ENCODE measurements at regions not wholly inside any gene's neighbourhood (a gene's known extent, or its start where the extent isn't known, plus 50 kb on each side); places are given as distances from the start of the nearest gene placed in this dataset.
A peak's percentile ranks its signal among the peaks of the same experiment; 100 is the strongest.

GRCh38 chr4:55175779-55176231 lies 50.4 kb upstream of the KDR start:
- peak; percentile 82 for DNase-seq (ENCODE audit: low spot score)

DNA sequence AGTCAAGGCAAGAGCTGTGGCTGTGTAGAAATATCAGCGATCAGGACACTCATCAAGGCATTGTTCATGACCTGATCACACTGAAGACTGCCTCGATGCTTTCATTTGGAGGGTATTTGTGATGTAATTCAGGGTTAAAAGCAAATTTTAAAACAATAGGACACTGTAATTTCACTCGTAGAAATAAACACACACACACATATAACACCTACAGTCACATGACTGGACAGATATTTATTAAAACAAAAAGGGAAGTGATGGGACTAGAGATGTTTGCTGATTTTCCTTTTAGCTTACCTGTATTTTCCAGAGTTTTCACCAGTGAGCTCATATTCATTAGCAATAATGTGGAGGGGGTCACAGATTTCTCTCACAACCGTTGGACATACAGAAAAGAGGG lies 51.1 kb upstream of the KDR start:
- no peak for DNase-seq (ENCODE audit: low spot score)

- no peak for DNase-seq (ENCODE audit: low spot score)
These were observed 52.1 kb upstream of the KDR start for GRCh38 chr4:55177461-55177860.

DNA sequence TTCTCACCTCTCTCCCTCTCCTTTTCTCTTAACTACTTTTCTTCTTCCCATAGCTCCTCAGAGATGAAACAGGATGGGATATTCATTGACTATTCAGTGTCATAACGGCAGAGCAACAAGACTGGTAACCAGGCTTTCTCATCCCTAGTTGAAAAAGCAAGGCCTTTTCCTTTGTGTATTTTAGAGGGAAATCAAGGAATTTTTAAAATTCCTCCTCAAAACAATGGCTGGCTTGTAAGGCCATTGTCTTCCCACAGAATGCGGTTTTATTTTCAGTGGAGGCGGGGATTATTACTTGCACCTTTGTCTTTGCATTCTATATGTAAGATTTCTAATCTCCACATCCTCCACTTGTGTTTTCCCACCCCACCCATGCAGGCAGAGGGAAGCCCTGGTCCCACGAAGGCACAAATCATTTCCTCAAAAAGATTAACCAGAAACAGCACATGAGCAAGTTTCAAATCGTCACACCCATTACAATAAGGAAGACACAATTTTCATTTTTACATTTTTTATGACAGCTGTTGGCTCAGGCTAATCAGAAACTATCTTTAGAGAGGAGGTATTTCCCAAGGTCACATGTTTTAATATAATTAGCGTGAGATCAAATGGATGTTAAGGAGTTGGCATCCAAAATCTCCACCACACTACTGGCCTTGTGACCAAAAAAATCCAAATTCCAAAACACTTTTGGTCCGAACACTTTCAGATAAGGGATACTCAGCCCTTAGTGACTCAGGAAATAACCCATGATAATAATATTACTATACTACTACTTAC lies 53.0 kb upstream of the KDR start:
- no peak for DNase-seq (ENCODE audit: low spot score)

DNA sequence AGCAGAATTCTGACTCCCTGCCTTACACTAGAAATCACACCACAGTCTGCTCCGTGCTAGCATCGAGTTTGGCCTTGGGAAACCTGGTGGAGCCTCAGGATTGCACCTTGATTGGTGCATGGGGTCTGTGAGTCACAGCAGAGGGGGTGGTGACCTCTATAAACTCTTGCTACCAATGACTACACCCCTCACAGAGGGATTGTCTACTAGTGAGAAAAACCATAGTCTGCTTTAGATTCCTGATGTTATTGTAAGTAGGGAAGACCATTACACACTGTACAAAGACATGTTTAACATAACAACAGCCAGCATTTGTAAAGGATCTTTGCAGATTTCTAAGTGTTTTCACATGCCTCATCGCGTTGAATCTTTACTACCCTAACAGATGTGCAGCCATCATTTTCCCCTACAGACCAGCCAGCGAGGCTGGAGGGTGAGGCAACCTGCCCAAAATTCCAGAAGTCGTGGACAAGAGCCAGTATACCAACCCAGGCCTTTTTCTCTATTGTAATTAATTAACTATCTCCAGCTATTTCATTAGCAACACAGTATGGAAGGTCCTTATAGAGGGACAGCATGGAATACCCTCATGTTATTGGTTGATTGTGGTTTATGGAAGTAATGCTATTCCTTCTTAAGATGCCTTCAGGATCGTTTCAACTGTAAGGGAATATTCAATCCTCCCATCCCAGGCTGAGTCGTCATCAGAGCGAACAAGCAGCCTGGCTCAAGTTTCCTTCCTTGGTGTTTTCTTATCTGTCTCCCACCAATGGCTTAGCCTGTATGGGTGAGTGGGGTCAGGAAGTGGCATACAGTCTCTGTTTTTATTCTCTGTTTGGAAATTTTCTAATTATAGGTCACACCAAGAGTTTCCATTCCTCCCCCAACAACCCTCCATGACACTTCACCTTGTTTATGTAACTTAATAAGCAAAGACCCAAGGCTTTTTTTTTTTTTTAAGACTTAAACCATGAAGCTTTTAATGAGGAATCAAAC lies 55.9 kb upstream of the KDR start:
- DNase-seq (ENCODE audit: low spot score): no peak

DNA sequence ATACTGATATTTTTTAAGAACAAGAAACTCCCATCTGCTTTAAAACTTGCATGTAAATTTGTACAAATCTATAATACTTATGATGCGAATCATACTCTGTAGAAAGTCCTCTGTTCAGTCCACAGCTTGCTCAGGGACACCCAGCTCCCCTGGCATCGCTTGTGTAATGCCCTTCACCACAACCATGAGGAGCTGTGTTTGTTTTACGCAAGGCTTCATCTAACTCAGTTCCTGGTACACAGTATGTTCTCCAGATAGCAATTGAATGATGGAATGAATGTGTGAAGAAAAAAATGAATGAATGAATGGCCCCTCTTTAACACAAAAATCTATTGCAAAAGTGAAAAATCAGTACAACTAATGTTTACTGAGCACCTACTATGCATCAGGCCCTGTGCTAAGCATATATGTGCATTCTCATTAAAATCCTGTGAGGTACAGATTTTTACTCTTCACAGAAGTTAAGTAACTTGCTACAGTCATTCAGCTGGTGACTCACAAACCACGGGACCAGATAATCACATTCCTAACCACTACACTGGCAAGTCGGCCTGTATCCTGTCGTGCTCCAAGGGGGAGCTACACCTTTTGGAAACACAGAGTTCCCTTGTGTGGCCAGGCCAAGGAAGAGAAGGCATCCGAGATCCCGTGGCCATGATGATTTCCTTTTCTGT lies 58.7 kb upstream of the KDR start:
- DNase-seq (ENCODE audit: low spot score): peak; percentile 83

- peak; percentile 29 for DNase-seq (ENCODE audit: low spot score)
These were observed 59.5 kb upstream of the KDR start for GRCh38 chr4:55184600-55185523.

- DNase-seq (ENCODE audit: low spot score): no peak
These were observed 60.7 kb upstream of the KDR start for GRCh38 chr4:55186123-55186522.

DNA sequence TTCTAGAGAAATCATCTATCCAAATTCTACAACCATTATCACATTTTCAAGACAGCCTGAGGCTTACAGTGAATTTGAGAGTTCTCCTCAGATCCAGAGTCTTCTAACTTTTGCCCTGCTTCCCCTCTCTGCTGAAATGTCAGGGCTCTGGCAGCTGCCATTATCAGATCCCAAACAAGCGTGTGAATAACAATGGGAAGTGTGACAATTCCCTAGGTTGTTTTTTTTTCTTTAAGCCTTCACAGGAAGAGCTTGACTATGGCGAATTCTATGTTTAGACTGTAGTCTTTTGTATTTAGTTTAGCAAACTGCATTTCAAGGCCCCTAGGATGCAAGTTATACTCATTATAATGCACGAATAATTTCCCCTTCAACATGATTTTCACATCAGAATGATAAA lies 61.3 kb upstream of the KDR start:
- no peak for DNase-seq (ENCODE audit: low spot score)

DNA sequence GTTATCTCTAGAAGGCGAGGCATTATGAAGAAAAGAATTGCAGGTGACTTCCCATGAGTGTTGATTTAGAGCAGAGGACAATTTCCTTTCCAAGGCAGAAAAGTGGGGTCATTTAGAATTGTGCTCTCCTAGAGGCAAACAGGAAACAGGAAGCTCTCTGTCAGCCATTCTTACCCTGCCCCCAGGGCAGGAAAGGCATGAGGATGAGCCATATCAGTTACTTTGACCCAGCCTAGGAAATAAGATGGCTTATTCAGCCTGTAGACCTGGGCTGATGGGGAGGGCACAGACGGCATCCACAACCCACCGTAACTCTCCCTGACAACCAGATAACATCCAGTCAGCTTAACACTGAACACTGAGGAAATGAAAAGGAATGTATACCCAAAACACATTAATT lies 88.8 kb upstream of the KDR start:
- no peak for DNase-seq (ENCODE audit: low spot score)

GRCh38 chr4:55215087-55215486 lies 89.7 kb upstream of the KDR start:
- DNase-seq (ENCODE audit: low spot score): no peak

GRCh38 chr4:55216863-55217635 lies 91.7 kb upstream of the KDR start:
- peak; percentile 30 for DNase-seq (ENCODE audit: low spot score)

DNA sequence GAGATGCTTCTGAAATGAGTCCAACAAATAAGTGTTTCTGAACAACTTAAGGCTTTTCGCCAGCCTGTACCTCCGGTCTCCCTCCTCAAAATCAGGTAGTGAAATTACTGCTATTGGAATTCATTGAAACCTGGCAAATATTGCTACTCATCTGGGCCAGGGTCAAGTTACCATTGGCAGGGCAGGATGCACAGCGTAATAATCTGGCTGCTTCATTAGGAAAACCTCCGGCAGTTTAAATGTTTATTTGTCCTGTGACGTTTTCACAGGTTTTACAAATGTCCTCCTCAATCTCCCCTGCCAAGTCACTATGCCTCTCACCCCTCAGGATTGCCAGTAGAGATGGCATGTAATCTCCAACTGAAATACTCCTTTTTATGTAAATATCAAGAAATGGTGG lies 92.6 kb upstream of the KDR start:
- no peak for DNase-seq (ENCODE audit: low spot score)

DNA sequence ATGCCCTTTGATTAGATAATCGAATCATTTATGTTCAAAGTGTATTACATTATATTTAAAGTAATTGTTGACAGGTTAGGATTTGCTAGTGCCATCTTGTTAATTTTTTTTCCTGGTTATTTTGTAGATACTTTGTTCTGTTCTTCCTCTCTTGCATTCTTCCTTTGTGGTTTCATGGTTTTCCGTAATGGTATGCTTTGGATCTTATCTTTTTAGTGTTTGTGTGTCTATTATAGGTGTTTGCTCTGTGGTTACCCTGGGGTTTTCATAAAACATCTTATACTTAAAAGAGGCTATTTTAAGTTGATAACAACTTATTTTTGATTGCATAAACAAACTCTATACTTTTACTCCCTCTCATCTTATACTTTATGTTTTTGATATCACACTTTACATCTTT lies 108.2 kb upstream of the SRD5A3 start:
- DNase-seq (ENCODE audit: low spot score): no peak

DNA sequence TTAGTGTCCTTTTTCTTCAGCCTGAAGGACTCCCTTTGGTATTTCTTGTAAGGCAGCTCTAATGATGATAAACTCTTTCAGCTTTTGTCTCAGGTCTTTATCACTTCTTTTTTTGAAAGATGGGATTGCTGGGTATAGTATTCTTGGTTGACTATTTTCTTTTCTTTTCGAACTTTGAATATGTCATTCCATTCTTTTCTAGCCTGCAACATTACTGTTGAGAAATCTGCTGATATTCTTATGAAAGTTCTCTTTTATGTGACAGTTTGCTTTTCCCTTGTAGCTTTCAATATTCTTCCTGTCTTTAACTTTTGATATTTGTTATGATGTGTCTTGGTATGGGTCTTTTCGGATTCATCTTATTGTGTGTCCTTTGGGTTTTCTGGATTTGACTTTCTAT lies 107.6 kb upstream of the SRD5A3 start:
- DNase-seq (ENCODE audit: low spot score): no peak

DNA sequence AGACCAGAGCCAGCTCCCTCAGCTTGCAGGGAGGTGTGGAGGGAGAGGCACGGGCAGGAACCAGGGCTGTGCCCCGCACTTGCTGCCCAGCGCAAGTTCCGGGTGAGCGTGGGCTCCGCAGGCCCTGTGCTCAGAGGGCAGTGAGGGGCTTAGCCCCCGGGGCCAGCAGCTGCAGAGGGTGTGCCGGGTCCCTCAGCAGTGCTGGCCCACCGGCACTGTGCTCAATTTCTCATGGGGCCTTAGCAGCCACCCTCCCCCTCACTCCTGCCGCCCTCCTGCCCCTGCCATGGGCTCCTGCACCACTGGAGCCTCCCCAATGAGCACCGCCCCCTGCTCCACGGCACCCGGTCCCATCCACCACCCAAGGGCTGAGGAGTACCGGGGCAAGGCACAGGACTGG lies 104.6 kb upstream of the SRD5A3 start:
- no peak for DNase-seq (ENCODE audit: low spot score)

GRCh38 chr4:55242506-55242905 lies 103.5 kb upstream of the SRD5A3 start:
- DNase-seq (ENCODE audit: low spot score): no peak

- no peak for DNase-seq (ENCODE audit: low spot score)
These were observed 98.5 kb upstream of the SRD5A3 start for GRCh38 chr4:55247521-55247920.

DNA sequence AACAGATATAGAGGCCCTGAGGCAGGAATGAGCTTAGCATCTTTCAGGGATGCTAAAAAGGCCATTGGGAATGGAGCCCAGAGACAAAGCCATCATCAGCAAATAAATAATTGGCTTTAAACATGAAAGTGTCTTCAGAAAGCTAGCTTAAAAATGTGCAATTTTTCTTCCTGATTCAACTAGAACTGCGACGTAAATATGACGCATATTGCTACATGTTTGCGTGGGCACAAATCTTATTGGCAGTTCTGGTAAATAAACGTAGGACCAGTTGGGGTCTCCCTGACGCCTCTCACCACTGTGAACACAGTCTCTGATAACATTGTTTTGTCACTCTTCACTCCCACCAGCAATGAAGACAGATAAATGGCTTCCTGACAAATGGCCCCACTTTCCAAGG lies 97.3 kb upstream of the SRD5A3 start:
- DNase-seq (ENCODE audit: low spot score): no peak

DNA sequence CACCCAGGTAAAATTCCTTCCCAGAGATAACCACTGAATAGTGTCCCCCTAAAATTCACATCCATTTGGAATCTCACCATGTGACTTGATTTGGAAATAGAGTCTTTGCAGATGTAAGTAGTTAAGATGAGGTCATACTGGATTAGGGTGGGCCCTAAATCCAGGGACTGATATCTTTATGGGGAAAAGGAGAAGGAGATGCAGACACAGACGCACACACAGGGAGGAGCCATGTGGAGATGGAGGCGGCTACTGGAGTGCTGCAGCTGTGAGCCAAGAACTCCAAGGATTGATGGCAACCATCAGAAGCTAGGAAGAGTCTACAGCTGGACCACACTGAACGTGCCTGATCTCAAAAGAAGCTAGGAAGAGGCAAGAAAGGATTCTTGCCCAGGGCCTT lies 96.6 kb upstream of the SRD5A3 start:
- DNase-seq (ENCODE audit: low spot score): no peak

DNA sequence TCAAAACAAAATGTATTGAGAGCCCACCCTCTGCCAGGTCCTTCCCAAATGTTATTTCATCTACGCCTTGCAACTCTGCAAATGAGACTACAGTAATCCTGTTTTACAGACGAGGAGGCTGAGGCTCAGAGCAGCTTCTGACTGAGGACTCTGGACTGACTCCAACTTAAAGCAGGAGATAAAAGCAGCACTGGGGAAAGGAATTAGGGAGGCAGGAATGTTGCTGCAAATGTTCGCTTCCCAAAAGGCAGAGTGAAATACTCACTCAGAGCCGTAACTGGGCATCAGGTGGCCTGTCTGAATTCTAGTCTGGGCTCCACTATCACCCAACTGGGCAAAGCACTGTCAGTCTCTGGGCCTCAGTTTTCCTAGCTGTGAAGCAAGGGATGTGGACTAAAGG lies 94.7 kb upstream of the SRD5A3 start:
- no peak for DNase-seq (ENCODE audit: low spot score)
